HEK293T (cell line): ENCODE measurements at regions not wholly inside any gene's neighbourhood (a gene's known extent, or its start where the extent isn't known, plus 50 kb on each side); places are given as distances from the start of the nearest gene placed in this dataset.

Experiments used
- CTCF ChIA-PET: fragments of 350-600 bp; formaldehyde crosslinking; extraction: SDS; loops from one replicate; lab custom pipeline; 2021; ENCODE audit warnings: antibody characterized with exemption, inconsistent platforms; lab: Yijun Ruan, JAX
- POLR2A ChIA-PET: fragments of 350-600 bp; formaldehyde crosslinking; extraction: SDS; loops from one replicate; lab custom pipeline; 2020; ENCODE audit warnings: antibody characterized with exemption, inconsistent platforms; lab: Yijun Ruan, JAX
- DNase-seq: peaks from one replicate; pipeline ENCODE4 v3.0.0; 2012; ENCODE audit warnings: mixed read lengths; ENCODE audit errors: extremely low spot score
- ARNT ChIP-seq: fragments of 450-650 bp; IDR thresholded peaks from 2 replicates; pipeline ENCODE4 v1.6.1; 2017; ENCODE audit warnings: mild to moderate bottlenecking
- BHLHE40 ChIP-seq: fragments of 450-650 bp; IDR thresholded peaks from 2 replicates; pipeline ENCODE4 v1.6.1; 2016; ENCODE audit warnings: mild to moderate bottlenecking, moderate library complexity, borderline replicate concordance
- CTBP1 ChIP-seq: fragments of 450-650 bp; IDR thresholded peaks from 2 replicates; pipeline ENCODE4 v1.6.1; 2016; ENCODE audit warnings: borderline replicate concordance
- ELF4 ChIP-seq: fragments of 450-650 bp; IDR thresholded peaks from 2 replicates; pipeline ENCODE4 v1.6.1; 2017; ENCODE audit warnings: antibody characterized with exemption
- FOXA1 ChIP-seq: fragments of 450-650 bp; IDR thresholded peaks from 2 replicates; pipeline ENCODE4 v1.6.1; 2016; ENCODE audit warnings: mild to moderate bottlenecking
- FOXK2 ChIP-seq: fragments of 450-650 bp; IDR thresholded peaks from 2 replicates; pipeline ENCODE4 v1.6.1; 2016; ENCODE audit warnings: mild to moderate bottlenecking
- FOXM1 ChIP-seq: fragments of 450-650 bp; IDR thresholded peaks from 2 replicates; pipeline ENCODE4 v1.6.1; 2017; ENCODE audit warnings: mild to moderate bottlenecking, borderline replicate concordance
- HDGF ChIP-seq: fragments of 450-650 bp; IDR thresholded peaks from 2 replicates; pipeline ENCODE4 v1.6.1; 2017; ENCODE audit warnings: antibody characterized with exemption, borderline replicate concordance
- L3MBTL2 ChIP-seq: fragments of 450-650 bp; conservative IDR thresholded peaks from 2 replicates; pipeline ENCODE4 v1.6.1; 2016; ENCODE audit warnings: mild to moderate bottlenecking
- LEF1 ChIP-seq: fragments of 450-650 bp; IDR thresholded peaks from 2 replicates; pipeline ENCODE4 v1.6.1; 2017; ENCODE audit warnings: mild to moderate bottlenecking, borderline replicate concordance
- NFRKB ChIP-seq: fragments of 450-650 bp; IDR thresholded peaks from 2 replicates; pipeline ENCODE4 v1.6.1; 2016; ENCODE audit warnings: mild to moderate bottlenecking, moderate library complexity
- SP1 ChIP-seq: fragments of 450-650 bp; IDR thresholded peaks from 2 replicates; pipeline ENCODE4 v1.6.1; 2017
- SUZ12 ChIP-seq: fragments of 450-650 bp; IDR thresholded peaks from 2 replicates; pipeline ENCODE4 v1.6.1; 2016; ENCODE audit warnings: mild to moderate bottlenecking
- TARDBP ChIP-seq: fragments of 450-650 bp; IDR thresholded peaks from 2 replicates; pipeline ENCODE4 v1.6.1; 2016
- ZNF384 ChIP-seq: fragments of 450-650 bp; IDR thresholded peaks from 2 replicates; pipeline ENCODE4 v1.6.1; 2016
- TF ChIP-seq, protein P1 (sequence below): fragments of 450-650 bp; IDR thresholded peaks from 2 replicates; pipeline ENCODE4 v1.6.1; 2016

DNA sequence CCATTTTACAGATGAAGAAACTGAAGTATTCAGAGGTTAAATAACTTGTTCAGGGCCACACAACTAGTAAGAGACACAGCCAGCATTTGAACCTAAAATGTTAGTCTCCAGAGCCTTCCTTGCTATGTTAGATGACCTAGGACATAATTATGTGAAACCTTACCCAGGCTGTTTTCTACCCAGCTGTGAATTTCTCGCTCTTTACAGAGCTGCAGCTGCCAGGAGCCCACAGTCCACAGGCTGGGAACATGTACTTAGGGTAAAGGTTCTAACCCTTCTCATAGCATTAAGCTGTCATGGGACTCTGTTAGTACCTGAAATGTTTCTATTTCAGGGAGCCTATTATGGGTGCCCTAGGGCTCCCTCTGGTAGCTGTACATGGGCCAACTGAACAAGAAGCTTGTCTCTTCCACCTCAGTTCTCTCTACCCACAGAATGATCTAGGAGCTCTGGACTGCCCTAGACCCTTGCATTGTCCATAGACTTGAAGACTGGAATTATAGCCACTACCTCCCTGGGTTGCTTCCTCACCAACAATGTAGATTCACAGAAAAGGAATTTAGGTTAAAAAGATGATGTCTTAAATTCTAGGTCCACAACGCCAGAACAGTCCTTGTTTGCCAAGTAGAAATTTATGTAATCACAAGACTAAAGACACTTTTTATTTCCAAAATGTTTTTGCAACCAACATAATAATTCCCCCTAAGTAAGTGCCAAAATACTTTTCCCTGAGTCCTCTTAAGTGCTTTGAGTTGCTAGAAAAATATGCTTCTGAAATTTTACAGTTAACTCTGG is 262.9 kb downstream of the PIK3R1 start:
- ChIA-PET POLR2A (no interaction called here), CTCF (no interaction called here)
- no peak for DNase-seq
- TF ChIP-seq FOXK2 (no peak), CTBP1 (no peak), ELF4 (no peak), SP1 (no peak), HDGF (no peak), NFRKB (no peak), FOXM1 (no peak), LEF1 (no peak), TARDBP (no peak), ARNT (no peak), L3MBTL2 (no peak), BHLHE40 (no peak)
- TF ChIP-seq, protein P1, sequence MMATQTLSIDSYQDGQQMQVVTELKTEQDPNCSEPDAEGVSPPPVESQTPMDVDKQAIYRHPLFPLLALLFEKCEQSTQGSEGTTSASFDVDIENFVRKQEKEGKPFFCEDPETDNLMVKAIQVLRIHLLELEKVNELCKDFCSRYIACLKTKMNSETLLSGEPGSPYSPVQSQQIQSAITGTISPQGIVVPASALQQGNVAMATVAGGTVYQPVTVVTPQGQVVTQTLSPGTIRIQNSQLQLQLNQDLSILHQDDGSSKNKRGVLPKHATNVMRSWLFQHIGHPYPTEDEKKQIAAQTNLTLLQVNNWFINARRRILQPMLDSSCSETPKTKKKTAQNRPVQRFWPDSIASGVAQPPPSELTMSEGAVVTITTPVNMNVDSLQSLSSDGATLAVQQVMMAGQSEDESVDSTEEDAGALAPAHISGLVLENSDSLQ: no peak

DNA sequence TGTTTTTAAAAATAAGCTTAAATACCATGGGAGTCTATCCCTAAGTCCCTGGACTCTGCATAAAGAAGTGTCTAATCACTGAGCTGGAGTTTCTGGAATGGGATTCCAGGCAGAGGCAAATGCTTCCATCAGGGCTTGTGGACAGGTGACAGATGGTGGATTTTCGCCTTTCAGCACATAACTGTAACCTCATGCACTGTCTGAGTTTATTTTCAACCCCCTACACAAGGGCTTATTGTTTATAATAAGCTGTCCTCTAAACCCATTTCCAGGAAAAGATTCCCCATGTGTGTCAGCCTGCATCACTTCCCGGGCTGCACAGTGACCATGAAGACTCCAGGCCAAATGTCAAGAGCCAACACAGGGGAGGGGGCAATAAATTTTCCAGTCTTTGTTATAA is 264.0 kb downstream of the PIK3R1 start:
- CTCF ChIA-PET: no interaction called here
- POLR2A ChIA-PET: no interaction called here
- TF ChIP-seq SUZ12: no peak
- no peak for TF ChIP-seq ZNF384
- TF ChIP-seq TARDBP: no peak
- TF ChIP-seq, protein P1: no peak
- no peak for TF ChIP-seq NFRKB
- DNase-seq: no peak

DNA sequence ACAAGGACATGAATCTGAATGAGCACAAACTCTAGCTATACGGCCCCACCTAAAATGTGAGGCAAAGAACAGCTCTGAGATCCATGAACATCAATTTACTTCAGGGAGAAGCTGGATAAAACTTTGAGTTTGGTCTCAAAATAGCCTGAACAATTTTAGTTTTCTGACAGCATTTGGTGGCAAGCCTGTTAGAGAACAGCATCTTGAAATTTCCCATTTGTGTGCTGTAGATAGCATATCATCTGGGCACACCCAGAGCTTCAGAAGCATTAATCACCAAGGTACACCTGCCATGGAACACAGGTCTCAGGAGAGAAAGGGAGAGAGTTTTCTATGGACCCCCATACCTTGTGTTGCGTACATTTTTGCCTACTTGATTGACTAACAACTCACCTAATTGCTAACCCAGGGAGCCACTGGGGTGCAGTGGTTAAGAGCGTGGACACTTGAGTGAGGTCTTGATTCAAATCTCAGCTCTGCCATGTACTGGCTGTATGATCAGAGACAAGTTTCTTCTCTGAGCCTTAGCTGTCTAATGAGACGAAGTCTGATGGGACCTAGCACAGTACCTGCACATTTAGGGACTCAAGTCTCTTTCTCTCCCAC is 264.9 kb downstream of the PIK3R1 start:
- CTCF ChIA-PET: no interaction called here
- POLR2A ChIA-PET: no interaction called here
- no peak for DNase-seq
- TF ChIP-seq FOXK2 (no peak), L3MBTL2 (no peak), TARDBP (no peak), FOXA1 (no peak), ARNT (no peak), HDGF (no peak), BHLHE40 (no peak), SP1 (no peak), NFRKB (no peak), LEF1 (no peak), FOXM1 (no peak), CTBP1 (no peak), SUZ12 (no peak), ELF4 (no peak)
- TF ChIP-seq, protein P1: no peak

DNA sequence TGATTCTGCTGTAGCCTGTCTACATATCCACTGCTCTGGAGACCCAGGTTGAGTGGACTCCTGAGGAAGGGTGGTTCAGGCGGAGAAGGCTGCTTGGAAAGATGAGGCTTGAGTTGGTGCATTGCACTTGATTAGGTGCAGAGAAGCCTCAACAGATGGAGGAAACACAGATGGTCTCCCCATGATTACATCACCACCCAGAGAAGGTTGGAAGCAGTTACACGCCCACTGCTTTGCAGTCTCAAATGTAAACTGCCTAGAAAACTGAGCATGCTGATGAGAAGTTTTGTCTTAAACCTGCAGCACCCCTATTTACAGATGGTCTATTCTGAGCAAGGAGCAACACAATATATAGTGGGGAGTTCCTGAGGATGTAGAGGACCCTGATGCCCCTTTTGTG is 266.6 kb downstream of the PIK3R1 start:
- TF ChIP-seq FOXM1: no peak
- TF ChIP-seq SUZ12: no peak
- no peak for TF ChIP-seq FOXA1
- TF ChIP-seq ZNF384: no peak
- no peak for TF ChIP-seq HDGF
- no peak for TF ChIP-seq TARDBP
- TF ChIP-seq NFRKB: no peak
- TF ChIP-seq LEF1: no peak
- TF ChIP-seq CTBP1: no peak
- no peak for TF ChIP-seq FOXK2
- TF ChIP-seq L3MBTL2: no peak
- POLR2A ChIA-PET: no interaction called here
- CTCF ChIA-PET: no interaction called here
- DNase-seq: no peak

DNA sequence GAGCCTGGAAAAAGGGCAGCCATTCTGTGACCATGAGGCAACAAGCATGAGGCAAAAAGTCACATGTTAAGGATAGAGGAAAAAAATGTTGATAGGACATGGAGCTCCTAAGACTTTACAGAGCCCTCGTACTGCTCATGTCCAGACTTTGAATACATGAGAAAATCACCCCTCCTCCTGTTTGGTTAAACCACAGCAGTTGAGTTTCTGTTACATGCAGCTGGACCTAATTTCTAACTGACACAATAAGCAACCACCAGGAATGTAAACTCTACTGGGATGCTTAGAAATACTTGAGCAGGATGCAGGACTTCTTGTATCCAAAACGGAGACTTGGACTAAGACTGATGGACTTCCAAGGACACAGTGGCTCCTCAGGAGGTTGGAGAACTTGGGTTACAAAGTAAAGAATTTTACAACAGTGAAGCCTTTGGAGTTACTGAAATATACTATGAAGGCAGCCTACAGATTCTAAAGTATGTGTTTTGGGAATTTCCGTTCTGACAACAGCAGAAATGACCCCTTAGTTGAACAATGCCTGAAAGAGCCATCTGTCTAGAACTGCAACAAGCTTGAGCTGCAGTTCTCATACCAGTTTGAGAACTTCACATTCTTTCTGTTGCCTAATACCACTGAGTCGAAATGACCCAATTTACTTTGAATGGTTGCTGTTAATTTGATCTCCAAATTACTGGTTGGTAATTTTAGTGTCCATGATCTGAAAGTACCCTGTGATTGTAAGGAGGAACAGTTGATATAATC is 268.9 kb downstream of the PIK3R1 start:
- ChIA-PET POLR2A (no interaction called here), CTCF (no interaction called here)
- DNase-seq: no peak
- TF ChIP-seq TARDBP (no peak), ZNF384 (no peak), CTBP1 (no peak), FOXA1 (no peak), ELF4 (no peak), HDGF (no peak), ARNT (no peak), FOXK2 (no peak), FOXM1 (no peak), L3MBTL2 (no peak), NFRKB (no peak), SP1 (no peak)
- TF ChIP-seq, protein P1: no peak
